ENCODE measurements at regions not wholly inside any gene's neighbourhood (a gene's known extent, or its start where the extent isn't known, plus 50 kb on each side); places are given as distances from the start of the nearest gene placed in this dataset.

GRCh38 chrX:33987458-33987857, 144.7 kb downstream of the FAM47A start:
- TF ChIP-seq CTCF (IDR thresholded peaks at IDR 0.05; ENCODE audit: low read depth, low read length, poor library complexity, severe bottlenecking) = no peak
- no peak for TF ChIP-seq EZH2phosphoT487 (IDR thresholded peaks at IDR 0.05; ENCODE audit: borderline replicate concordance, low read length)
